ENCODE measurements at regions not wholly inside any gene's neighbourhood (a gene's known extent, or its start where the extent isn't known, plus 50 kb on each side); places are given as distances from the start of the nearest gene placed in this dataset.

DNA sequence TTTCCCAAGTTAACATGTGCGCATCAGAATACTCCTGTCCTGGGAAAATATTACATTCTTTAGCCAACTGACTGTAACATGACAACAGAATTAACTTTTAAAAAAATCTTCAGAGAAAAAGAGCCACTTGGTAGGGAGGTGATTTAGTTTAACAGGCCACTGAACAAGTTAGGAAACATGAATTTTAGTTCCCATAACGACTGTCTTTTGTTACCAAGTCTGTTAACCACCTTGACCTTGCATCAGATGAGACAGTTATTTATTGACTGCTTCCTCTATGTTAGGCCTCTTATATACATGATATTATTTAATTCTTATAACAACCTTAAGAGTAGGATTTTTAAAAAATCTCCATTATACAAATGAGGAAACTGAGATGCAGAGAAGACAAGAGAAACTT, 268.6 kb downstream of the NDFIP2 start:
- no peak for DNase-seq

DNA sequence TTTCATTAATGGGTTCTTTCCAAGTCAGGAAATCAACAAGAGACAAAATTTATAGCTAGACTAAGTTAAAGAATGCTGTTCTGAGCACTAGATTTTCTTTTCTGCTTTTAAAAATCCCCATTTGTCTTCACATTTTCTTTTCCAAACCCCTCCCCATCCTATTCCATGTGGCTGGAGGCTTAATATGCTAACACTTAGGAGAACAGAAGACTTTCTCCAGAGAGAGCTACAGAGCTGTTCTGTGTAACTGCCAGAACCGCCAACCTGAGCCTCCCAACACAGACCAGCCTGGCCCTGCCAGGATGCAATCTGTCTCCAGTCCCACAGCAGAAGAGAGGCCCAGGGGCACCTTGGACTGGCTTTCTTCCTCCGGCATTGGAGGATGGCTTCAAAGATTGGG, 264.1 kb downstream of the NDFIP2 start:
- no peak for DNase-seq

DNA sequence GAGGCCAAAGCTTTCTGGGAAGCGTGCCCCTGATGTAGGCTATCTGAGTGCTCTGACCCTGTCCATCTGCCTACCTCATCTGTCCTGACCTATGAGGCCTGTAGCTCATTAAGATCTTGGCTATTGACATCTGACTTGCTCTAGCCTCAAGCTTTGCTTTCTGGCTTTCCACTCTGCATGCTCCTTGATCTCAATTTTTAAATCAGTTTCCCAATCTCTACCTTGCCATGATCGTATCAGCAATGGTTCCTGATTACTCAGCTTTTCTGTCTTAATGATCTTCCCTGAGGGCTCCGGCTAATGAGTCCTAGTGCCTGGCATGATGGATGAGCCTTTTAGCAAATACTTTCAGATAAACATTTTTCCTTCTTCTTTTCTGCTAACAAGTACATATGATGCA, 262.0 kb downstream of the NDFIP2 start:
- no peak for DNase-seq

DNA sequence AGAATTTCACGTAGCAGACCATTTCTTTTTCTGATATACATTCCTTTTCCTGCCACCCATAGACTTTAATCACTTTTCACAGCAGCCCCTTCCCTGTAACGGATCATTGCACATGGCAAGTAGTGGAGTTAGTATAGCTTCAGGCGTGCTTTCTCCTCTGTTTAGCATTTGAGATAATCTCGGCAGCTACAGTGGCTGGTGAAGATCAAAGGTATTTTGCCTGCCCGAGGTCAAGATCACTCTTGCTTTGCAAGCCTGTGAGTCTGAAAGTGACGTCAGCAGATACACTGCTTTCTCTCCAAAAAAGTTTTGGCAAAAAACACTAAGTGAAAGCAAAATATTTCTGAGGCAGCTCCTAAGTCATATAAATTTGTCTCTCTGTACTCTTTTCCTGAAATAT, 260.0 kb downstream of the NDFIP2 start:
- no peak for DNase-seq

DNA sequence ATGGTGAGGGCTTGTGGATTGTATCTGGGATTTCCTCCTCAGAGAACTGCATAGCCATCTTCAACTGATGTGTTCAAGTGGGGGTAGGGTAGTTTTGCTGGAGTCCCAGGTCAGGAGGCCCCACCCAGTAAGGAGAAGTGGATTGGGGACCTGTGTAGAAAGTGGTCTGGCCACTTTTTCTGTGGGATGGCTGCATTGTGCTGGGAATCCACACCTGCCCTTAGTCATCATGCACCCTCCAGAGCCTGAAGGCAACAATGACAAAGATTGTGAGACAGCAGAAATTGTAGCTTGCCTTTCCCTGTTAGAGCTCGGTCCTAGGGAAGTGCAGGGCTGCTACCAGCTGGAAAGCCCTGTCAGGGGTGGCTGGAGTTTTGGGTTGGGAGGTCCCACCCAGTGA, 255.4 kb downstream of the NDFIP2 start:
- DNase-seq = no peak

DNA sequence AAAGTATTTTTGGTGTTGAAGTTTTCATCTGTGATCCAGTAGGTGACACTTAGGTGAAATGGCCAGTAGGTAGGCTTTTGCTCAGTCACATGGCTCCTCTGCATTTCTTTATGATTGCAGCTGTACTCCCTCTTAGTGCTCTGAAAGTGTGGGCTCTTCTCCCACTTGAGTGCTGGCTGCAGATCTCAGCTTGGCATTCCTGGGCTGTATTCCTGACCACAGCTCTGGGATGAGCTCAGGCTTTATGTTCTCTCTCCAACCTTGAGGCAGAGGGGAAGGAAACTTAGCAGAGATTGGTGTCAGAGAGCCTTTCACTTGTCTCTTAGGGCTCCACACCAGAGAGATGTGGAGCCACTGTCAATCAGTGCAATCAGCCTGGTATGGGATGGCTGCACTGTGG, 254.3 kb downstream of the NDFIP2 start:
- DNase-seq = no peak

DNA sequence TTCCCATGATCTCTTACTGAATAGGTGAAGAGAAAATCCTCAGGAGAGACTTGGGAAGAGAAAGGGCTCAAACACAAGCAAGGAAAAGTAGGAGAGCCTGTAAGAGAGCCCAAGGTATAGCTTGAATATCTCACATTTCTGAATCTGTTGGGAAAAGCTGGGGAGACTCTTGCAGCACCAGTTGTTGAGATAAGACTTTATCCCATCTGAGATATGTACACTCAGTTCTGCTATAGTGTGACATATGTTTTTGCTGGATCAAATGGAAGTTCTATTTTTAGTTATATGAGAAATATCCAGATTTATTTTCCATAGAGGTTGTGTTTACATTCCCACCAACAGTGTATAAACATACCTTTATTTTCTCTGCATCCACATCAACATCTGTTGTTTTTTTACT, 246.1 kb downstream of the NDFIP2 start:
- no peak for DNase-seq

DNA sequence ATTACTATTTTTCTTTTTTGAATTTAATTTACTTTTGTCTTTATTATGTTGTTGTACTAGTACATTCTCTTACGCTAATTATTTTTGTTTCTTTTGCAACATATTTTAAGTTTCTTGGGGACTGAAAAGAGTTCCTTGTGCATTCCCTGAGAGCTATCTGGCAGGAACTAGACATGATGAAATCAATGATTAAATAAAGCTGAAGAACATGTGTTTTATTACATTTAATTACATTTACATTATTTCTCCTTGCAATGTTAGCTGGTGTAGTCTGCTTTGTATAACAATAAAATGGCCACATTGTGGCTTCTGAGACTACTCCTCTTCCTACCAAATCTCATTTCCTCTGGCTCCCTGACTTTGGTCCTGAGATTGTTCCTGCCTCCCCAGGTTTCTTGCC, 244.9 kb downstream of the NDFIP2 start:
- DNase-seq = no peak

DNA sequence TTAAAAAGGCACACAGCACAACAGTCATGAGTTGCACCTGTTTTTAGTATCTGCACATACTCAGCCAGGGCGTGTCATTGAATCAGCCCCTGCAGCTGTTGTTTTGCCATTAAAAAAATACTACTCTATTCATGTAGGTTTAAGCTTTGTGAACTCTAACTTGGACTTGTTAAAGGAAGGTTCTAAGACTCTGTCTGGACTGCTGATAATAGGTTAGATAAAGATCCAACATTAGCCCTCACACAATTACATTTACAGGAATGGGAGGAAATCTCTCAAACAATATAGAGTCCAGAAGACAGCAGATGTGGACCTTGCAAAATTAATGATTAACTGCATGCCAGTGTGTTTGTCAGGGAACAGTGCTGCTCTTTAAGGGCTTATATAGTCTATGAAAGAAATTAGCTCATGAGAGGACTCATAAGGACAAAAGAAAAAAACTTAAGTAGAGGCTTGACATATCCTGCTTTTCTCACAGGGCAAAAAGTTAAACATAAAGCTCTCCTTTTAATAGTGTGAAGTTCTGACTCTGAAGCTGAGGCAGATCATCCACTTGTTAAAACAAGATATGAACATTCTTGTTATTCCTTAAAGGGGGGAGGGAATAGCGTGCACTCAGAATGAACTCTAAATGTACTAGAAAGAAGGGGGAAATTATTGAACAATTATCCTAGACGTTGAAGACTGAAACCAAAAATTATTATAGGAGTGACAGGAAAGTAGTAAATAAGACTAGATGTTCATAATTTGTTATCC, 243.6 kb downstream of the NDFIP2 start:
- DNase-seq = no peak

DNA sequence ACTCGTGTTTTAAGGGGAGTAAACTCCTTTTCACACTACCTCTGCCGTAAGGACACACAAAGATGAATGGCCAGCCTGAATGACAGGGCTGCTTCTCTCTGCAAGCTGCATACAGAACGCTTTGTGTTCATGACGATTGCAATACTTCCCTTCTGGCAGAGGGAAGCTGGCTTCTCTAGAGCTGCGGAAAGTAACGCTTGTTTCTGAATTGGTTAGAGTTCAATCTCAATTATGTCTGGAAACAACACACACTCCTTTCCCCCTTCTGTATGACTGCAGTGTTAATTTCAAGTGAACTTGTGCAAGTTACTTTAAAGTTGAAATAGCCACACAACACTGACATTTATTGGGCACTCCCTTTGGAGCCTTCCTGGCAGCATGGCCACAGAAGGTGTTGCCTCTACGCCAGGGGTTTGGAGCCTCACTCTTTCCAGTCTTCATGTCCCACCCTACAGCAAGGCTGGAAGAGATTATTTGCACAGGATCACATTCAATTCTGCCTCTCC, 242.6 kb downstream of the NDFIP2 start:
- DNase-seq = no peak

DNA sequence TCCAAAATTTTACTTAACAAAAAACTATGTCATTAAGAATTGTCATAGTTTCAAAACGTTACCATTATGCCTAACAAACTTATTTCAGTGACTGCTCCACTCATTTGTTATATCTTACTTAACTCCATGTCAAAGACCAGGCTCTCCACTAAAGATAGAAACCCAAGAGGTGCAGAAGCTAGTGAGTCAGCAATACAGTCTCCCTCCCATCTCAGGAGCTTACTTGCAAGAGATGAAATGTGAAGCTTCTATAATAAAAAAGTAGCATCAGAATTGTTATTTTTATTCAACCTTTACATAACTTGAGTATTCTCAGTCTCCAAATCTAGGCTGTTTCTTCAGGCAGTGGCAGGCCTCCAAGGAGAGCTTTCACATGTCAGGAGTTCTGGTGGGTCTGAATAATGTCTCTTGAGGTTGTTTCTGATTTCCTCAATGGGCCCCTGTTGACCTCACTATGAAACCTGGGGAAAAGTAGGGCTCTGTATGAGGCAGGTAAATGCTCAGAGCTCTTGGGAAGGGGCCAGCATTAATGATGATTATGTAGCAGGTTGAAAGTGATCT, 242.0 kb downstream of the NDFIP2 start:
- no peak for DNase-seq

DNA sequence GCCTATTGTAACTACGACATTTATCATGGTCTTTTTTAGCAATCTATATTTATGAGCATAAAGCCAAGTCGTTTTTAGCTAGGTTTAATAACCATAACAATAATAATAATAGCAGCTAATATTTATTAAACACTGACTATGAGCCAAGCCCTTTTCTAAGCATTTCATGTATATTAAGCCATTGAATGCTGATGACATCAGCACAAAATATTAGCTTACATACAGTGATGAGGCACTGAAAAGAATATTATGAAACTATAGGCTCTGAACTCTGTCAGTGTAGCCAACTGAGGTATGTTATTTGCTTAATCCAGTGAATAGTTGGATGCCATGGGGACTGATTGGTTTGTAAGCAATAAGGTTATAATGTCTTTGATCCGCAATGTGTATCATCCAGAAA, 235.2 kb downstream of the NDFIP2 start:
- DNase-seq = no peak

DNA sequence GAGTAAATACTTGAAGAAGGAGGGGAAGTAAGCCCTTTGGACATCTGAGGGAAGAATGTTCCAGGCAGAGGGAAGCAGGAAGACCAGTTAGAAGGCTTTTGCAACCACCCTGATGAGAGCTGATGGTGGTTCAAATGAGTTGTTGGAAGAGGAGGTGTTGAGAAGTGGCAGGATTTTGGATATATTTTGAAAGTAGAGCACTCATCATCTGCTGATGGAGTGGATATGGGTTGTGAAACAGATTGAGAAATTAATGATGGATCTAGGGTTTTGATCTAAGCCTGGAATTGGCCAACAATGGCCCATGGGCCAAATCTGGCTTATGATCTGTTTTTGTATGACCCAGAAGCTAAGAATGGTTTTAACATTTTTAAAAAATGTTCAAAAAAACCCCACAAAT, 230.7 kb downstream of the NDFIP2 start:
- DNase-seq = no peak

DNA sequence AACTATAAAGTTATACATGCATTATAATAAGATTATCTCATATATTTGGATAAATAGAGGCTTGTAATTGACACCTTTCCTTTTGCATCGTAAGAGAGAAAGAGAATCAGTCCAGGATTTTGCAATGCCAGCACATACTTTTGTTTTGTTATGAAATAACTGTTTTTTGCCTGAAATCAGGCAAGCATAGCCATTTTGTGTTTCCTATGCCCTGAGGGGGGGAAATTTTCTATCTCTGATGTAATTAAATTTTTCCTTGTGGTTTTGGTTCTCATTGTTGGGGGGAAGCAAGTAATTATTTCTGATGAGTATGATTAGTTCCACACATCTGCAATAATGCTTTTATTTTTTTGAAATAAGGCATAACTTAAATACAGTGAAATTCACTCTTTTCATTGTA, 229.4 kb downstream of the NDFIP2 start:
- DNase-seq = no peak

DNA sequence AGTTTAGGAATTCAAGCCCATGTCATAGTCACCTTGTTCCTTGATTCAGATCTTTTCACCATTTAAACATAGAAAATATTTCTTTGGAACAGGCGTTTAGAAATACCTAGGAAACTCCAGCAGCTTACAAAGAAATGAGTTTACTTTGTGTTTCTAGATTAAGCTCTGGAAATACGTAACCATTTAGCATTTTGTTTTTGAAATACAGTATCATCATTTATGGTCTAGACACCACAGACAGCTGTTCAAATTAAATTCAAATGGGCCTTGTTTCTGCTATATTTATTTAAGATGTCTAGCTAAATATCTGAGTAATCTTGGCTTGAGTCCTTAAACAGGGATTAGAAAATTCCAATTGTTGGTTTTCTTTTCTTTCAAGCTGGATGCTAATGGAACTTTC, 228.5 kb downstream of the NDFIP2 start:
- DNase-seq = no peak

DNA sequence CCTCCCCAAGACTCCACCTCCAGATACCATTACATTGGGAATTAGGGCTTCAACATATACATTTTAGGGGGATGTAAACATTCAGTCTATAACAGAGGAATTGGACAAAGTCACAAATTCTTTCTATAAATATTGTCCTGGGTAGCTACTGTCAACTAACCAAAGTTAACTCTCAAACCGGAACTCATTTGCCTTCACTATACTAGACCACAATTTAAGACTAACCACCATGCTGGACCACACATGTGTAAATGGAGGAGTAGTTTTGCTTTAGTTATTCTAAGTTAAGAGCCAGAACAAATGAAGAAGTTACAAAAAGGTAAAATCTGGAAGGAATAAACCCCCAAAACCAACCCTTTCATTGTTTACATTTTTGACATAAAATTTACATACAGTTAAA, 222.8 kb downstream of the NDFIP2 start:
- DNase-seq = no peak

DNA sequence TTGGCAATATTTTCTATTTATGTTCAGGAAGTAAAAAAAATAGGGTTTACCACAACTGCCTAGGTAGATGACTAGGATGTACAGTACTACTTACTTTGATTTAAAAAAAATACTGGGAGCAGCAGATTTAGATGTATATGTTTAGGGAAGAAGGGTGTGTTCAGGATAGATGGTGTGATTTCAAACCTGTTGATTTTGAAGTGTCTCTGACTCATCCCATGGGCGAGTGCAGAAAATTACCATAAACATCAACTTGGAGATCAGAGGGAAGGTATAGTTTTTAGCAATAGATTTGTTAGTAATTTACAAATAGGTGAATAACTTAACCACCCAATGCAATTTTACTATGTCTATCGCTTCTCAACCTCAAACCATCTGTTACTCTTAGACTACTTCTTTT, 214.8 kb downstream of the NDFIP2 start:
- no peak for DNase-seq

DNA sequence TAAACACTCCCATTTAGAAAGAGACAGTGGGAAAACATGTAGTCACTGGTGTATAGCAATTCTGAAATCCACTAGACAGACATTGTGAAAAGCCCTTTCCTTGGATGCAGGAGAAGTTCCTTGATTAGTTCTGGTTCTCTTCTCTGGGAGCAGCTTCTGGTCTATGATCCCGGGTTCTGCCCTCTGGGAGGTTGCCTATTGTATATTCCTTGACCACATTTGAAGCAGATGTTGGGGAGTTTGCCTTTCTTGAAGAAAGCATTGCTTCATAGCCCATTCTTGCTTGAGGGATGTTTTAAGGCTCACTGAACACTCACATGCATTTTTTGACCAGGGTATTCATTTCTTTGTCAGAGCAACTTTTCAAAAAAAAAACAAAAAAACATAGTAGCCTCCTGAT, 211.9 kb downstream of the NDFIP2 start:
- no peak for DNase-seq

DNA sequence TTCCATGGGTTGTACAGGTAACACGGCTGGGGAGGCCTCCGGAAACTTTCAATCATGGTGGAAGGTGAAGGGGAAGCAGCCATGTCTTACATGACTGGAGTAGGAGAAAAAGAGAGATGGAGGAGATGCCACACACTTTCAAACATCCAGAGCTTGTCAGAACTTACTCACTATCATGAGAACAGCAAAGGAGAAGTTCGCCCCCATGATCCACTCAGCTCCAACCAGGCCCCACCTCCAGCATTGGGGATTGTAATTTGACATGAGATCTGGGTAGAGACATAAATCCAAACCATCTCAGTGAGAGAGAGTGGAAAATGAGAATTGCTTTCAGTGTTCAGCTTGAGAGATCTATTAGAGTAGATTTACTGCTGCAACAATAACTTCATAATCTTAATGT, 210.9 kb downstream of the NDFIP2 start:
- DNase-seq = no peak

DNA sequence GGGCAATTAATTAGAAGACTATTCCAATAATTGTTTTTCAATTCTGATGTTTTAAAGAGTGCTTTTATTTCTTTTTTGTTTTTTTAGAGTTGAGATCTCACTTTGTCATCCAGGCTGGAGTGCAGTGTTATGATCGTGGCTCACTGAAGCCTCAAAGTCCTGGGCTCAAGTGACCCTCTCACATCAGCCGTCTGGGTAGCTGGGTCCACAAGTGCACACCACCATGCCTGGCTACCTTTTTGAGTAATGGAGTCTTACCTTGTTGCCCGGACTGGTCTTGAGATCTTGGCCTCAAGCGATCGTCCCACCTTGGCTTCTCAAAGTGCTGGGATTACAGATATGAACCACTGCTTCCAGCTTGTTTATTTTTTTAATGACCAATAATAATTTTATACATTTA, 207.8 kb downstream of the NDFIP2 start:
- no peak for DNase-seq

DNA sequence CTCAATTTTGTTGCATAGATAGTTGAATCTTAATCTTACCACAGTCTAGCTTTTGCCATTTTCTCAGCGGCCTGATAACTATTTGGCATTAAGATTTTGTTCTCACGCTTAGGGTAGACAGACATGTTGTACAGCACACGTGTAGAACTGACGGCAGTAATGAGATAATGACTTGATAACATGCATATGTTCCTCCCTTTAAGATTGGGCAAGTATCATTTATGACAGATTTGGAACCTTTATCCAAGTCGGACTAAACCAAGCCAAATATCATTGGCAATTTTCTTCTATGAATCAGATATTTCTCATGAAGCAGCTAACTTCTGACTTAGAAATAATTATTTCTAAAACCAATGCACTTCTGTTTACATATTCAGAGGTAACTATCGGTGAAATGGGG, 205.5 kb downstream of the NDFIP2 start:
- no peak for DNase-seq

DNA sequence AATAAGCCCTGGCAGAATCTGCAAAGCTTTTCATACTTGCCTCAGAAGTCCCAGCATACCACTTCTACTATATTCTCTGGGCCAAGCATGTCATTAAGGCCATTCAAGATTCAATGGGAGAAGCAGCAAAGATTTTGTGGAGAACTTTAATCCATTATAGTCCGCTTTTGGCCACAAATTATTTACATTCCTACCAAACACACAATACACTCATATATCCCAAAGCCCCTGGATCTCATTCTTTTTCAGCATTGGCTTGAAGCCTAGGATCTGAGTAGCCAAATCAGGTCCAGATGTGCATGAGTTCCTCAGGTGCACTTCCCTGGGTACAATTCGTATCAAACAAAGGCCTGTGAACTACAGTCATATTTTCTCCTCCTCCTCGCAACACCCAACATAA, 203.4 kb downstream of the NDFIP2 start:
- no peak for DNase-seq

DNA sequence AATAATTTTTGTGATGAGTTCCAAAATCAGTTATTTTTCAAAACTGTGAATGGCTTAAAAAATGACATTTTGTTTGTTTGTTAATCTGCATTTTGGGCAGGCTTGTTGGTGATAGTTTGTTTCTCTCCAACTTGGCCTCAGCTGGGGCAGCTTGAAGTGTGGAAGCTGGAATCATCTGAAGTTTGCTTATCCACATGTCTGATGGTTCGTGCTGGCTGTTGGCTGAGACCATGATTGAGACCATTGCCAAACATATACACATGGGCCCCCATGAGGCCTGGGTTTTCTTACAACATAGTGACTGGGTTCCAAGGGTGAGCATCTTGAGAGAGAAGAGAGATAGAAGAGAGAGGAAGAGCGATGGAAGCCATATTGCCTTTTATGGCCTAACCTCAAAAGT, 201.2 kb downstream of the NDFIP2 start:
- DNase-seq = no peak

DNA sequence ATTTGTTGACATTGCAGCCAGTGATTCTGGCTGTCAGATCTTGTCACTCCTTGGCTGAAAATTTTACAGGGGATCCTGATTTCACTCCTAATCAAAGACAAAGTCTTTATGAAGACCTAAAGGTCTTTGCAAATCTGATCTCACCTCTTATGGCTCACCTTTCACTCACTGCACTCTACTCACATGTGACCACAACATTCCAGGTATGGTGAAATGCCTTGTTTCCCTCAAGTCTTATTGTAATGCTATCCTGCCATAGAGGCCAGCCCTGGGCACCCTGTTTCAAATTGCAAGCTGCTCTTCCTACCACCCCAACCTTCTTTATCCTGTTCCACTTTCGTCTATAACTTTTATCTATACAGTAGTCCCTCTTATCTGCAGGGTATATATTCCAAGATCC, 200.1 kb downstream of the NDFIP2 start:
- no peak for DNase-seq

DNA sequence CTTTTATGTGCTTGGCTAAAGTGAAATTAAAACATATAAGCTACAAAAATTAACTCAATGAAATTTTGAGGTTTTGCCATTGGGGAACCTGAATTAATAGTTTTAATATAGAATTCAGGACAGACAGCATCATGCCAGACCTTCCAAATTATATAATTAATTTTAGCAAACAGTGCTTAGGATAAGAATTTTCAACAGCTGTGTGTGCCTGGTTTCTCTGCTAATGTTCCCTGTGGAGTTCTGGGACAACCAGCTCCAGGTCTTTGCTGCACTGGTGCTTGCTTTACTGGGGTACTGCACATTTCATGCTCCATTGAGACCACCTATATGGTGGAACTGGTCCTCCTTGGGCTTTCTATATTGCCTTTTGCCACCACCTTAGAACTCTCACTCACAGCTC, 199.5 kb downstream of the NDFIP2 start:
- DNase-seq = no peak

All from activated naive CD4-positive, alpha-beta T cell treated with anti-CD3 and anti-CD28 coated beads, Interleukin-2, amount 50 U/mL, for 16 hours (primary cell).